ENCODE measurements at regions not wholly inside any gene's neighbourhood (a gene's known extent, or its start where the extent isn't known, plus 50 kb on each side); places are given as distances from the start of the nearest gene placed in this dataset.
A peak's percentile ranks its signal among the peaks of the same experiment; 100 is the strongest.
"Not testable (repeated sequence)": the region's sequence is repeated elsewhere in the genome, so short reads cannot be mapped to it uniquely, and the experiment has no call there.

GRCh38 chr2:188693111-188693510, 281.1 kb upstream of the COL3A1 start:
- Mint-ChIP-seq H3K36me3 (ENCODE audit: unreplicated experiment) (peaks cover 6% of the 10 kb centered on the region), H3K27ac (ENCODE audit: unreplicated experiment) (no peak overlapping the region), H3K27me3 (ENCODE audit: unreplicated experiment) (no peaks in the 10 kb centered on the region), H3K4me3 (ENCODE audit: unreplicated experiment) (no peak overlapping the region), H3K9me3 (ENCODE audit: unreplicated experiment) (peaks cover 21% of the 10 kb centered on the region), H3K4me1 (ENCODE audit: unreplicated experiment) (peaks cover 29% of the 10 kb centered on the region)
- DNase-seq (ENCODE audit: extremely low spot score, unreplicated experiment): no peak
- TF ChIP-seq CTCF (IDR thresholded peaks at IDR 0.05): no peak

DNA sequence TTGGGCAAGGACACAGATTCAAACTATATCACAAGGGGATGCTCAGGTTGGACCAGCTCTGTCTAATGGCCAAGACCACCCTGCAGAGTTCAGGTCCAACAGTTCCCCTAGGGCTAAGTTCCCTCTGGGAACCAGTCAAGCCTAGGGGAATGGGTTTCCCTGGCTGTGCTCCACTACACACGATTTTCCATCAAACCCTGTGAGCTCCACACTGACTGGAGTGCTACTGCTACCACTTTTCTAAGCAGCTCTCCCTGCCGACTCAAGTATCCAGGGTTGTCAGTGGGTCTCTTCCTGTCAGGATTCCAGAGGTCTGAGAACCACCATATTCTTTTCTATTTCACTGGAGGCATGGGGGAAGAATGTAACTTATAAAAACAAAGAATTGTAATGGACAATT, 280.4 kb upstream of the COL3A1 start:
- no peak for TF ChIP-seq CTCF (IDR thresholded peaks at IDR 0.05)
- Mint-ChIP-seq H3K4me3 (ENCODE audit: unreplicated experiment) (no peak overlapping the region), H3K4me1 (ENCODE audit: unreplicated experiment) (peaks cover 29% of the 10 kb centered on the region), H3K27me3 (ENCODE audit: unreplicated experiment) (no peaks in the 10 kb centered on the region), H3K36me3 (ENCODE audit: unreplicated experiment) (peaks cover 3% of the 10 kb centered on the region), H3K27ac (ENCODE audit: unreplicated experiment) (no peak overlapping the region), H3K9me3 (ENCODE audit: unreplicated experiment) (peaks cover 14% of the 10 kb centered on the region)
- no peak for DNase-seq (ENCODE audit: extremely low spot score, unreplicated experiment)

DNA sequence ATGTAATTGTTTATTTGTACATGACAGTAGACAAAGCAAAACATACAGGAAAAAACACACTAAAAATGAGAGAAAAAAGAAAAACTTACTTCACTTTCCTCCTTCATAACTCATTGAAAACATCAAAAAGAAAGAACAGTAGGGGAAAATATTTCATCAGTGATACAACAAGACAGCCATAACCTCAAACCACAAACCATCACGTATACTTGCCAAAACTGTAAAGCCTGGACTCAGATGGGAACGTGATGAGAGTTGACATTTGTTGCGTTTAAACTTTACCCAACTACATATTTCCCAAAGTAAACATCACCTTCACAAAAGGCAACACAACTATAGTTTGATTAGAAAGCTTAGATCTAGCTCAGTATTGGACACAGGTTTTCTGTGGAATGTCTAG, 278.2 kb upstream of the COL3A1 start:
- DNase-seq (ENCODE audit: extremely low spot score, unreplicated experiment): no peak
- Mint-ChIP-seq H3K27me3 (ENCODE audit: unreplicated experiment) (no peaks in the 10 kb centered on the region), H3K27ac (ENCODE audit: unreplicated experiment) (peak overlapping the region; percentile 81), H3K9me3 (ENCODE audit: unreplicated experiment) (peaks cover 7% of the 10 kb centered on the region), H3K36me3 (ENCODE audit: unreplicated experiment) (no peaks in the 10 kb centered on the region), H3K4me1 (ENCODE audit: unreplicated experiment) (peaks cover 29% of the 10 kb centered on the region), H3K4me3 (ENCODE audit: unreplicated experiment) (peak overlapping the region; percentile 6)
- no peak for TF ChIP-seq CTCF (IDR thresholded peaks at IDR 0.05)

DNA sequence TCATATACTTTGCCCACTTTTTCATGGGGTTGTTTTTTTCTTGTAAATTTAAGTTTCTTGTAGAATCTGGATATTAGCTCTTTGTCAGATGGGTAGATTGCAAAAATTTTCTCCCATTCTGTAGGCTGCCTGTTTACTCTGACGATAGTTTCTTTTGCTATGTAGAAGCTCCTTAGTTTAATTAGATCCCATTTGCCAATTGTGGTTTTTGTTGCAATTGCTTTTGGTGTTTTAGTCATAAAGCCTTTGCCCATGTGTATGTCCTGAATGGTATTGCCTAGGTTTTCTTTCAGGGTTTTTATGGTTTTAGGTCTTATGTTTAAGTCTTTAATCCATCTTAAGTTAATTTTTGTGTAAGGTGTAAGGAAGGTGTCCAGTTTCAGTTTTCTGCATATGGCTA, 276.0 kb upstream of the COL3A1 start:
- not testable (repeated sequence) for H3K27ac Mint-ChIP-seq (ENCODE audit: unreplicated experiment); H3K9me3 Mint-ChIP-seq (ENCODE audit: unreplicated experiment); H3K4me3 Mint-ChIP-seq (ENCODE audit: unreplicated experiment); H3K27me3 Mint-ChIP-seq (ENCODE audit: unreplicated experiment); DNase-seq (ENCODE audit: extremely low spot score, unreplicated experiment); H3K36me3 Mint-ChIP-seq (ENCODE audit: unreplicated experiment)
- H3K4me1 Mint-ChIP-seq (ENCODE audit: unreplicated experiment): peaks cover 40% of the 10 kb centered on the region

- peak overlapping the region; percentile 56 for H3K27ac Mint-ChIP-seq (ENCODE audit: unreplicated experiment)
- no peak overlapping the region for H3K4me3 Mint-ChIP-seq (ENCODE audit: unreplicated experiment)
- no peak for DNase-seq (ENCODE audit: extremely low spot score, unreplicated experiment)
- TF ChIP-seq CTCF (IDR thresholded peaks at IDR 0.05): no peak
- H3K27me3 Mint-ChIP-seq (ENCODE audit: unreplicated experiment): no peaks in the 10 kb centered on the region
- H3K4me1 Mint-ChIP-seq (ENCODE audit: unreplicated experiment): peaks cover 27% of the 10 kb centered on the region
- peaks cover 7% of the 10 kb centered on the region for H3K9me3 Mint-ChIP-seq (ENCODE audit: unreplicated experiment)
- peaks cover 2% of the 10 kb centered on the region for H3K36me3 Mint-ChIP-seq (ENCODE audit: unreplicated experiment)
Measured at GRCh38 chr2:188701836-188702235, 272.3 kb upstream of the COL3A1 start.

- peaks cover 27% of the 10 kb centered on the region for H3K4me1 Mint-ChIP-seq (ENCODE audit: unreplicated experiment)
- no peaks in the 10 kb centered on the region for H3K27me3 Mint-ChIP-seq (ENCODE audit: unreplicated experiment)
- H3K4me3 Mint-ChIP-seq (ENCODE audit: unreplicated experiment): no peak overlapping the region
- H3K9me3 Mint-ChIP-seq (ENCODE audit: unreplicated experiment): peaks cover 18% of the 10 kb centered on the region
- DNase-seq (ENCODE audit: extremely low spot score, unreplicated experiment): no peak
- TF ChIP-seq CTCF (IDR thresholded peaks at IDR 0.05): no peak
- peaks cover 9% of the 10 kb centered on the region for H3K36me3 Mint-ChIP-seq (ENCODE audit: unreplicated experiment)
- peak overlapping the region; percentile 71 for H3K27ac Mint-ChIP-seq (ENCODE audit: unreplicated experiment)
Measured at GRCh38 chr2:188705191-188705590, 269.0 kb upstream of the COL3A1 start.

All from osteocyte (in vitro differentiated cells).